HCT116 (cell line): ENCODE measurements at regions not wholly inside any gene's neighbourhood (a gene's known extent, or its start where the extent isn't known, plus 50 kb on each side); places are given as distances from the start of the nearest gene placed in this dataset.

Source experiments
- ATF3 ChIP-seq: IDR thresholded peaks from 2 replicates; pipeline ENCODE4 v1.6.1; 2012
- CEBPB ChIP-seq: IDR thresholded peaks from 2 replicates; pipeline ENCODE4 v1.6.1; 2012; ENCODE audit warnings: low read depth
- CTCF ChIP-seq, 3 experiments: fragments of 200-600 bp in 1 of 3; sonication (generic) in 1 of 3; IDR thresholded peaks in 2 of 3; conservative IDR thresholded peaks in 1 of 3; 2 replicates each; pipeline ENCODE4 v1.5.1; 2012 to 2017; ENCODE audit warnings: low read depth in 2 of 3, low read length in 2 of 3, antibody characterized with exemption in 1 of 3, borderline replicate concordance in 1 of 3, control low read depth in 1 of 3, mild to moderate bottlenecking in 1 of 3, mixed read lengths in 1 of 3, mixed run types in 1 of 3, moderate library complexity in 1 of 3; ENCODE audit not compliant: insufficient read depth in 1 of 3
- ELF1 ChIP-seq: IDR thresholded peaks from 2 replicates; pipeline ENCODE4 v1.6.1; 2012; ENCODE audit warnings: low read depth, borderline replicate concordance
- MAX ChIP-seq: IDR thresholded peaks from 2 replicates; pipeline ENCODE4 v1.6.1; 2012
- POLR2A ChIP-seq: IDR thresholded peaks from 2 replicates; pipeline ENCODE4 v1.7.0; 2011; ENCODE audit warnings: borderline replicate concordance; ENCODE audit not compliant: insufficient read depth, insufficient read length; ENCODE audit errors: extremely low read depth
- POLR2AphosphoS5 ChIP-seq: IDR thresholded peaks from 2 replicates; pipeline ENCODE4 v1.6.1; 2011; ENCODE audit warnings: mild to moderate bottlenecking, low read depth, low read length, moderate library complexity
- REST ChIP-seq: IDR thresholded peaks from 2 replicates; pipeline ENCODE4 v1.6.1; 2012; ENCODE audit warnings: low read depth
- SP1 ChIP-seq: IDR thresholded peaks from 2 replicates; pipeline ENCODE4 v1.6.1; 2012; ENCODE audit warnings: low read depth
- SRF ChIP-seq: IDR thresholded peaks from 2 replicates; pipeline ENCODE4 v1.6.1; 2012; ENCODE audit warnings: low read depth
- ZFX ChIP-seq: fragments of 450-650 bp; IDR thresholded peaks from 2 replicates; pipeline ENCODE4 v1.6.1; 2017
- ZNF274 ChIP-seq: fragments of 200-500 bp; sonication (Bioruptor generic); IDR thresholded peaks from 2 replicates; pipeline ENCODE4 v1.6.1; 2014; ENCODE audit warnings: mild to moderate bottlenecking, low read depth, low read length, inconsistent platforms

GRCh38 chr10:81759111-81759510, 115.9 kb upstream of the NRG3 start:
- TF ChIP-seq MAX = no peak
- no peak for TF ChIP-seq CTCF (IDR thresholded peaks at IDR 0.05 in 2 of 3, conservative IDR thresholded peaks at IDR 0.05 in 1 of 3; ENCODE audit: borderline replicate concordance in 1 of 3, insufficient read depth in 1 of 3, low read depth in 2 of 3, low read length in 2 of 3)
- TF ChIP-seq REST = no peak
- no peak for TF ChIP-seq CEBPB
- no peak for TF ChIP-seq SRF
- TF ChIP-seq ZFX = no peak
- TF ChIP-seq SP1 = no peak
- no peak for TF ChIP-seq POLR2A
- no peak for TF ChIP-seq ELF1
- TF ChIP-seq ZNF274 = no peak
- no peak for TF ChIP-seq ATF3
- no peak for TF ChIP-seq POLR2AphosphoS5
